H1 (cell line): ENCODE measurements at regions not wholly inside any gene's neighbourhood (a gene's known extent, or its start where the extent isn't known, plus 50 kb on each side); places are given as distances from the start of the nearest gene placed in this dataset.

Experiments
- CTCF ChIA-PET: fragments of 300-600 bp; sonication (Branson Sonifier 250); formaldehyde crosslinking; loops from one replicate; lab custom pipeline; 2021; ENCODE audit not compliant: partially characterized antibody; lab: Charles Lee
- POLR2A ChIA-PET: fragments of 300-600 bp; sonication (Branson Sonifier 250); formaldehyde crosslinking; loops from one replicate; lab custom pipeline; 2021; ENCODE audit warnings: inconsistent platforms; ENCODE audit not compliant: partially characterized antibody; lab: Charles Lee
- DNase-seq, 2 experiments: peaks; one replicate each; pipeline versions ENCODE4 v3.0.0 to v3.0.0-alpha.2; 2010 to 2022; ENCODE audit warnings: low spot score in 2 of 2, low read depth in 1 of 2, mixed read lengths in 1 of 2
- FAIRE-seq: peaks from 2 replicates; lab custom pipeline; 2011; peaks lifted over from hg19 to GRCh38; lab: Jason Lieb, UNC
- H2AFZ ChIP-seq: 2 replicates; pipeline ENCODE4 v1.8.1; 2012; ENCODE audit warnings: low read length, inconsistent platforms
- H2AK5ac ChIP-seq: 2 replicates; pipeline ENCODE4 v1.6.1; 2013; ENCODE audit warnings: low read depth, low read length
- H2BK120ac ChIP-seq: replicated peaks from 2 replicates; pipeline ENCODE3; 2013; ENCODE audit warnings: low read depth, low read length, inconsistent platforms
- H2BK12ac ChIP-seq: 2 replicates; pipeline ENCODE4 v1.6.1; 2013; ENCODE audit warnings: low read depth, low read length
- H2BK15ac ChIP-seq: 2 replicates; pipeline ENCODE4 v1.6.1; 2013; ENCODE audit warnings: low read length
- H2BK20ac ChIP-seq: 2 replicates; pipeline ENCODE4 v1.6.1; 2013; ENCODE audit warnings: low read length
- H2BK5ac ChIP-seq: 2 replicates; pipeline ENCODE4 v1.6.1; 2013; ENCODE audit warnings: low read depth, low read length
- H3K14ac ChIP-seq: 2 replicates; pipeline ENCODE4 v1.6.1; 2013; ENCODE audit warnings: inconsistent platforms; ENCODE audit not compliant: insufficient read length
- H3K18ac ChIP-seq: 2 replicates; pipeline ENCODE4 v1.6.1; 2013; ENCODE audit warnings: low read length; ENCODE audit errors: extremely low read depth
- H3K23ac ChIP-seq: 2 replicates; pipeline ENCODE4 v1.6.1; 2013; ENCODE audit warnings: inconsistent platforms; ENCODE audit not compliant: insufficient read length
- H3K23me2 ChIP-seq: 2 replicates; pipeline ENCODE4 v1.6.1; 2013; ENCODE audit warnings: low read depth, low read length
- H3K27ac ChIP-seq: 2 replicates; pipeline ENCODE4 v1.6.1; 2011; ENCODE audit warnings: low read depth, low read length, inconsistent platforms
- H3K27me3 ChIP-seq, 4 experiments: replicated peaks in 1 of 4; 1 replicate in 1 of 4; 2 replicates in 3 of 4; pipeline versions ENCODE4 v1.6.1 to v1.8.1; 2011 to 2013; ENCODE audit warnings: low read length in 3 of 4, mild to moderate bottlenecking in 3 of 4, inconsistent platforms in 2 of 4, mixed read lengths in 2 of 4, moderate library complexity in 1 of 4; ENCODE audit not compliant: control insufficient read depth in 3 of 4, insufficient read depth in 3 of 4; ENCODE audit errors: extremely low read depth in 1 of 4
- H3K36me3 ChIP-seq, 4 experiments: 2 replicates each; pipeline versions ENCODE4 v1.6.1 to v1.8.1; 2011 to 2013; ENCODE audit warnings: mild to moderate bottlenecking in 4 of 4, low read length in 3 of 4, moderate library complexity in 2 of 4, control low read depth in 1 of 4, inconsistent platforms in 1 of 4; ENCODE audit not compliant: insufficient read depth in 4 of 4, control insufficient read depth in 2 of 4
- H3K4ac ChIP-seq: replicated peaks from 2 replicates; pipeline ENCODE3; 2013; ENCODE audit warnings: low read length, low read depth, mixed read lengths, inconsistent platforms; ENCODE audit not compliant: insufficient read length
- H3K4me1 ChIP-seq, 4 experiments: replicated peaks in 1 of 4; 1 replicate in 1 of 4; 2 replicates in 3 of 4; pipeline versions ENCODE4 v1.6.1 to v1.8.1; 2011 to 2013; ENCODE audit warnings: low read length in 3 of 4, inconsistent platforms in 2 of 4, mixed read lengths in 1 of 4; ENCODE audit not compliant: insufficient read depth in 4 of 4, control insufficient read depth in 3 of 4
- H3K4me2 ChIP-seq, 2 experiments: 2 replicates each; pipeline versions ENCODE4 v1.6.1 to v1.8.1; 2011 to 2013; ENCODE audit warnings: low read depth in 2 of 2, low read length in 2 of 2, control low read depth in 1 of 2, inconsistent platforms in 1 of 2, mild to moderate bottlenecking in 1 of 2; ENCODE audit not compliant: insufficient read depth in 1 of 2
- H3K4me3 ChIP-seq, 4 experiments: fragments of 200-600, 300-600 bp in 1 of 4; sonication (generic), shearing (Covaris generic), sonication (Bioruptor Twin) in 1 of 4; 2 replicates each; pipeline versions ENCODE4 v1.5.1 to v1.8.1; 2011 to 2016; ENCODE audit warnings: low read length in 4 of 4, low read depth in 3 of 4, control low read depth in 2 of 4, inconsistent platforms in 2 of 4, mild to moderate bottlenecking in 2 of 4, mixed read lengths in 1 of 4, moderate library complexity in 1 of 4; ENCODE audit not compliant: insufficient read depth in 2 of 4; ENCODE audit errors: extremely low read depth in 1 of 4
- H3K56ac ChIP-seq: replicated peaks from 2 replicates; pipeline ENCODE3; 2013; ENCODE audit warnings: low read depth, mild to moderate bottlenecking, mixed read lengths, low read length, inconsistent platforms; ENCODE audit not compliant: insufficient read length
- H3K79me1 ChIP-seq: 2 replicates; pipeline ENCODE4 v1.6.1; 2013; ENCODE audit warnings: low read depth, low read length, control low read depth
- H3K79me2 ChIP-seq, 2 experiments: 2 replicates each; pipeline versions ENCODE4 v1.6.1 to v1.8.1; 2012 to 2013; ENCODE audit warnings: low read length in 2 of 2, mild to moderate bottlenecking in 2 of 2, inconsistent platforms in 1 of 2; ENCODE audit not compliant: insufficient read depth in 2 of 2, control insufficient read depth in 1 of 2
- H3K9ac ChIP-seq, 4 experiments: replicated peaks in 1 of 4; 1 replicate in 1 of 4; 2 replicates in 3 of 4; pipeline versions ENCODE4 v1.6.1 to v1.8.1; 2011 to 2013; ENCODE audit warnings: low read depth in 3 of 4, low read length in 3 of 4, control low read depth in 2 of 4, mild to moderate bottlenecking in 2 of 4, moderate library complexity in 2 of 4, inconsistent platforms in 1 of 4; ENCODE audit errors: extremely low read depth in 1 of 4
- H3K9me3 ChIP-seq, 2 experiments: 2 replicates each; pipeline versions ENCODE4 v1.6.1 to v1.8.1; 2012 to 2013; ENCODE audit warnings: mild to moderate bottlenecking in 2 of 2, moderate library complexity in 2 of 2, control low read depth in 1 of 2, inconsistent platforms in 1 of 2, low read depth in 1 of 2, low read length in 1 of 2, mixed read lengths in 1 of 2; ENCODE audit not compliant: insufficient read depth in 2 of 2
- H4K20me1 ChIP-seq, 2 experiments: replicated peaks in 1 of 2; 2 replicates each; pipeline versions ENCODE3 to v1.8.1; 2011 to 2013; ENCODE audit warnings: inconsistent platforms in 2 of 2, low read length in 2 of 2, mild to moderate bottlenecking in 1 of 2; ENCODE audit not compliant: insufficient read depth in 2 of 2, control insufficient read depth in 1 of 2
- H4K5ac ChIP-seq: 2 replicates; pipeline ENCODE4 v1.6.1; 2013; ENCODE audit warnings: low read length, low read depth, mixed read lengths, inconsistent platforms; ENCODE audit not compliant: insufficient read length
- H4K8ac ChIP-seq: 2 replicates; pipeline ENCODE4 v1.8.0; 2013; ENCODE audit warnings: mild to moderate bottlenecking, moderate library complexity, low read length, inconsistent platforms; ENCODE audit not compliant: insufficient read depth; ENCODE audit errors: extremely low read depth
- H4K91ac ChIP-seq: replicated peaks from 2 replicates; pipeline ENCODE3; 2013; ENCODE audit warnings: low read length, mixed read lengths, inconsistent platforms; ENCODE audit not compliant: insufficient read length
- CEBPB ChIP-seq: IDR thresholded peaks from 2 replicates; pipeline ENCODE4 v1.6.1; 2012; ENCODE audit warnings: low read depth, low read length
- KDM1A ChIP-seq: fragments of 200-600, 300-600 bp; sonication (generic); IDR thresholded peaks from 2 replicates; pipeline ENCODE4 v1.7.1; 2016; ENCODE audit warnings: mild to moderate bottlenecking, low read length, borderline replicate concordance
- WGBS, 2 experiments: shearing (Covaris generic) in 1 of 2; methylation state at CpG; one replicate each; pipeline versions ENCODE4 v1.1.6 to v1.1.7; 2013 to 2015; ENCODE audit warnings: low lambda C conversion rate in 2 of 2, mixed read lengths in 2 of 2, inconsistent platforms in 1 of 2, low coverage in 1 of 2, missing lambda C conversion rate in 1 of 2; ENCODE audit not compliant: insufficient replicate concordance in 2 of 2, insufficient coverage in 1 of 2, insufficient read length in 1 of 2; ENCODE audit errors: extremely low coverage in 1 of 2, missing lambda C conversion rate in 1 of 2; 5-methylcytosine and 5-hydroxymethylcytosine counted together

- DNase-seq: no peak
- H3K18ac ChIP-seq: no peak overlapping the region
- H3K23ac ChIP-seq: no peak overlapping the region
- H3K4me3 ChIP-seq: no peak overlapping the region
- H3K79me1 ChIP-seq: no peaks in the 10 kb centered on the region
- H3K9me3 ChIP-seq: no peaks in the 10 kb centered on the region
- no peak overlapping the region for H3K14ac ChIP-seq
- no peak overlapping the region for H2BK15ac ChIP-seq
- no peak overlapping the region for H4K91ac ChIP-seq
- no peak overlapping the region for H3K4me2 ChIP-seq
- H3K56ac ChIP-seq: no peak overlapping the region
- TF ChIP-seq CEBPB (peak; percentile 60; the same call in 1 of the 2 replicates), KDM1A (no peak)
- TF ChIP-seq, all 59 proteins: peak for 1
- ChIA-PET POLR2A (no interaction called here), CTCF (no interaction called here)
- H4K20me1 ChIP-seq: no peaks in the 10 kb centered on the region
- no peak overlapping the region for H2BK120ac ChIP-seq
- WGBS, 2 experiments: 97% methylated on average over 3 of the region's 4 CpGs; no CpG with 5 or more reads in 1 of the 2 experiments
- no peak overlapping the region for H3K9ac ChIP-seq
- H3K36me3 ChIP-seq: no peaks in the 10 kb centered on the region; a peak in 1 of 8 replicates
- no peak overlapping the region for H3K4ac ChIP-seq
- H3K23me2 ChIP-seq: no peaks in the 10 kb centered on the region
- no peak for FAIRE-seq
- H3K27me3 ChIP-seq: no peaks in the 10 kb centered on the region
- no peaks in the 10 kb centered on the region for H3K79me2 ChIP-seq
- no peak overlapping the region for H2BK5ac ChIP-seq
- H4K5ac ChIP-seq: no peak overlapping the region
- H3K4me1 ChIP-seq: peaks cover 0 to 3% (median 0%) of the 10 kb centered on the region in 4 experiments; a peak in 1 of 7 replicates
- H2BK20ac ChIP-seq: no peak overlapping the region
- H3K27ac ChIP-seq: no peak overlapping the region
- no peak overlapping the region for H2AK5ac ChIP-seq
- H2AFZ ChIP-seq: no peak overlapping the region
- H4K8ac ChIP-seq: no peak overlapping the region
- no peak overlapping the region for H2BK12ac ChIP-seq
Measured at GRCh38 chr11:23536907-23537306, 676.6 kb upstream of the CCDC179 start.
